ENCODE measurements at regions not wholly inside any gene's neighbourhood (a gene's known extent, or its start where the extent isn't known, plus 50 kb on each side); places are given as distances from the start of the nearest gene placed in this dataset.

- TF ChIP-seq CTCF (IDR thresholded peaks at IDR 0.05) (no peak), POLR2AphosphoS5 (IDR thresholded peaks at IDR 0.05) (no peak), POLR2A (IDR thresholded peaks at IDR 0.05) (no peak)
These were observed 524.0 kb upstream of the KIRREL3 start for GRCh38 chr11:127524618-127525017.

All from prostate gland (tissue), 2 donors.